ENCODE measurements at regions not wholly inside any gene's neighbourhood (a gene's known extent, or its start where the extent isn't known, plus 50 kb on each side); places are given as distances from the start of the nearest gene placed in this dataset.

DNA sequence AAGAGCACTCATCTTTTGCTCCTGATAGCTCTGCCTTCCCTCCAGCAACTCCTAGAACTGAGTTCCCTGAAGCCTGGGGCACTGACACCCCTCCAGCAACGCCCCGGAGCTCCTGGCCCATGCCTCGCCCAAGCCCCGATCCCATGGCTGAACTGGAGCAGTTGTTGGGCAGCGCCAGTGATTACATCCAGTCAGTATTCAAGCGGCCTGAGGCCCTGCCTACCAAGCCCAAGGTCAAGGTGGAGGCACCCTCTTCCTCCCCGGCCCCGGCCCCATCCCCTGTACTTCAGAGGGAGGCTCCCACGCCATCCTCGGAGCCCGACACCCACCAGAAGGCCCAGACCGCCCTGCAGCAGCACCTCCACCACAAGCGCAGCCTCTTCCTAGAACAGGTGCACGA lies 62.4 kb downstream of the TET3 start:
- no peak for TF ChIP-seq NFIC (IDR thresholded peaks at IDR 0.05)
- TF ChIP-seq, protein P1, sequence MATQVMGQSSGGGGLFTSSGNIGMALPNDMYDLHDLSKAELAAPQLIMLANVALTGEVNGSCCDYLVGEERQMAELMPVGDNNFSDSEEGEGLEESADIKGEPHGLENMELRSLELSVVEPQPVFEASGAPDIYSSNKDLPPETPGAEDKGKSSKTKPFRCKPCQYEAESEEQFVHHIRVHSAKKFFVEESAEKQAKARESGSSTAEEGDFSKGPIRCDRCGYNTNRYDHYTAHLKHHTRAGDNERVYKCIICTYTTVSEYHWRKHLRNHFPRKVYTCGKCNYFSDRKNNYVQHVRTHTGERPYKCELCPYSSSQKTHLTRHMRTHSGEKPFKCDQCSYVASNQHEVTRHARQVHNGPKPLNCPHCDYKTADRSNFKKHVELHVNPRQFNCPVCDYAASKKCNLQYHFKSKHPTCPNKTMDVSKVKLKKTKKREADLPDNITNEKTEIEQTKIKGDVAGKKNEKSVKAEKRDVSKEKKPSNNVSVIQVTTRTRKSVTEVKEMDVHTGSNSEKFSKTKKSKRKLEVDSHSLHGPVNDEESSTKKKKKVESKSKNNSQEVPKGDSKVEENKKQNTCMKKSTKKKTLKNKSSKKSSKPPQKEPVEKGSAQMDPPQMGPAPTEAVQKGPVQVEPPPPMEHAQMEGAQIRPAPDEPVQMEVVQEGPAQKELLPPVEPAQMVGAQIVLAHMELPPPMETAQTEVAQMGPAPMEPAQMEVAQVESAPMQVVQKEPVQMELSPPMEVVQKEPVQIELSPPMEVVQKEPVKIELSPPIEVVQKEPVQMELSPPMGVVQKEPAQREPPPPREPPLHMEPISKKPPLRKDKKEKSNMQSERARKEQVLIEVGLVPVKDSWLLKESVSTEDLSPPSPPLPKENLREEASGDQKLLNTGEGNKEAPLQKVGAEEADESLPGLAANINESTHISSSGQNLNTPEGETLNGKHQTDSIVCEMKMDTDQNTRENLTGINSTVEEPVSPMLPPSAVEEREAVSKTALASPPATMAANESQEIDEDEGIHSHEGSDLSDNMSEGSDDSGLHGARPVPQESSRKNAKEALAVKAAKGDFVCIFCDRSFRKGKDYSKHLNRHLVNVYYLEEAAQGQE (IDR thresholded peaks at IDR 0.05; ENCODE audit: low read depth) = no peak
